NCI-H2227 (cell line): ENCODE measurements at regions not wholly inside any gene's neighbourhood (a gene's known extent, or its start where the extent isn't known, plus 50 kb on each side); places are given as distances from the start of the nearest gene placed in this dataset.
A peak's percentile ranks its signal among the peaks of the same experiment; 100 is the strongest.

Source experiments
- DNase-seq: peaks from one replicate; lab custom pipeline; 2025; ENCODE audit not compliant: unreplicated experiment; lab: John Stamatoyannopoulos, UW

GRCh38 chr3:187618722-187619121 lies 51.5 kb downstream of the SST start:
- no peak for DNase-seq

- DNase-seq = no peak
Observed at GRCh38 chr3:187617213-187617612, 53.0 kb downstream of the SST start.

GRCh38 chr3:187616307-187616972 lies 53.8 kb downstream of the SST start:
- DNase-seq = peak; percentile 17

GRCh38 chr3:187615630-187616029 lies 54.6 kb downstream of the SST start:
- no peak for DNase-seq

- no peak for DNase-seq
Observed at GRCh38 chr3:187612656-187613055, 57.5 kb downstream of the SST start.

GRCh38 chr3:187610981-187611511 lies 59.1 kb downstream of the SST start:
- DNase-seq = no peak

GRCh38 chr3:187594272-187594671 lies 75.9 kb downstream of the SST start:
- no peak for DNase-seq

- no peak for DNase-seq
Observed at GRCh38 chr3:187593451-187593850, 76.7 kb downstream of the SST start.

- no peak for DNase-seq
Observed at GRCh38 chr3:187590861-187591576, 79.2 kb downstream of the SST start.

GRCh38 chr3:187587076-187587475 lies 83.1 kb downstream of the SST start:
- no peak for DNase-seq

- no peak for DNase-seq
Observed at GRCh38 chr3:187586226-187586625, 84.0 kb downstream of the SST start.

- no peak for DNase-seq
Observed at GRCh38 chr3:187572441-187572840, 97.8 kb downstream of the SST start.

GRCh38 chr3:187571701-187572100 lies 98.5 kb downstream of the SST start:
- no peak for DNase-seq

GRCh38 chr3:187570776-187571175 lies 99.4 kb downstream of the SST start:
- no peak for DNase-seq

GRCh38 chr3:187568171-187568570 lies 102.0 kb downstream of the SST start:
- no peak for DNase-seq

GRCh38 chr3:187567661-187568121 lies 102.5 kb downstream of the SST start:
- no peak for DNase-seq

- no peak for DNase-seq
Observed at GRCh38 chr3:187567021-187567420, 103.2 kb downstream of the SST start.

GRCh38 chr3:187565701-187566100 lies 104.5 kb downstream of the SST start:
- no peak for DNase-seq

- no peak for DNase-seq
Observed at GRCh38 chr3:187558990-187559389, 111.2 kb downstream of the SST start.

- no peak for DNase-seq
Observed at GRCh38 chr3:187551416-187551815, 118.8 kb downstream of the SST start.

- no peak for DNase-seq
Observed at GRCh38 chr3:187550446-187550845, 119.7 kb downstream of the SST start.

GRCh38 chr3:187545366-187545765 lies 124.8 kb downstream of the SST start:
- DNase-seq = no peak
